NCI-H1436 (cell line): ENCODE measurements at regions not wholly inside any gene's neighbourhood (a gene's known extent, or its start where the extent isn't known, plus 50 kb on each side); places are given as distances from the start of the nearest gene placed in this dataset.

Experiments
- DNase-seq: peaks from one replicate; lab custom pipeline; 2025; lab: John Stamatoyannopoulos, UW

GRCh38 chr7:109127145-109127544 is 557.5 kb downstream of the DNAJB9 start:
- no peak for DNase-seq

- no peak for DNase-seq
These were observed 561.5 kb downstream of the DNAJB9 start for GRCh38 chr7:109131141-109131540.

GRCh38 chr7:109136893-109137292 is 567.2 kb downstream of the DNAJB9 start:
- no peak for DNase-seq

GRCh38 chr7:109154748-109155147 is 585.1 kb downstream of the DNAJB9 start:
- DNase-seq = no peak

DNA sequence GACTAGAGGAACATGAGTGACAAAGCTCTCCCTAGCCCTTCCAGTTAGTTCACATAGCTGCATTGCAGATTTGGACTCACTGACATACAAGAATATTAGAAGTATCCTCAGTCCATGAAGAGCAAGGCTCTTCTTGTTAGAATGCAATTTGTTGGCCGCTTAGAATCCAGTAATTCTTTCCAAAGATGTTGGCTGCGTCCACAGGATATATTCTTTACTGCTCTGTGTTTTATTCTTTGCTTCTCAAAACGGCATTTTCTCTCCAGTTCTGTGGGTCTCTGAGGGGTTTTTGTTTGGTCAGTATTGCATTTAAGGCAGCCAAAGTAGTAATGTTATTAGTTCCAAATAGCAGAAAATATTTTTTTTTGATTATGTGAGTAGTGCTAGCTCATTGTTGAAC is 588.6 kb downstream of the DNAJB9 start:
- no peak for DNase-seq

- no peak for DNase-seq
These were observed 607.0 kb downstream of the DNAJB9 start for GRCh38 chr7:109176661-109177060.

DNA sequence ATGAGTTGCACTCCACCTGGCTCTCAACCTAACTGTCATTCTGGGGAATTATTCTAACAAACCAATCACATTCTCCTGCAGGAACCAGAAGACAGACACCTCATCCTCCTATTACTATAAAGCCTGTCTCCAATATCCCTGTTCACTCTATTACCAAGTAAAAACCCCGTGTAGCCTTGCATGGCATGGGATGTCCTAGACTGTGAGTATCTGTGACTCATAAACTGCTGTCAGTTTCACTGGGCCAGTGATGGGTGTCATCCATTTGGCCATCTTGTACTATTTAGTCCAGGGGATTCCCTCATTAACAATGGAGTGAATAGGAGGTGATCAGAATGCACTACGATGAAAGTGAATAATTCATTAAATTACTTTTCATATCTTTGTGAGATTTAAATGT is 608.7 kb downstream of the DNAJB9 start:
- no peak for DNase-seq

- DNase-seq = no peak
These were observed 609.9 kb downstream of the DNAJB9 start for GRCh38 chr7:109179601-109180000.

DNA sequence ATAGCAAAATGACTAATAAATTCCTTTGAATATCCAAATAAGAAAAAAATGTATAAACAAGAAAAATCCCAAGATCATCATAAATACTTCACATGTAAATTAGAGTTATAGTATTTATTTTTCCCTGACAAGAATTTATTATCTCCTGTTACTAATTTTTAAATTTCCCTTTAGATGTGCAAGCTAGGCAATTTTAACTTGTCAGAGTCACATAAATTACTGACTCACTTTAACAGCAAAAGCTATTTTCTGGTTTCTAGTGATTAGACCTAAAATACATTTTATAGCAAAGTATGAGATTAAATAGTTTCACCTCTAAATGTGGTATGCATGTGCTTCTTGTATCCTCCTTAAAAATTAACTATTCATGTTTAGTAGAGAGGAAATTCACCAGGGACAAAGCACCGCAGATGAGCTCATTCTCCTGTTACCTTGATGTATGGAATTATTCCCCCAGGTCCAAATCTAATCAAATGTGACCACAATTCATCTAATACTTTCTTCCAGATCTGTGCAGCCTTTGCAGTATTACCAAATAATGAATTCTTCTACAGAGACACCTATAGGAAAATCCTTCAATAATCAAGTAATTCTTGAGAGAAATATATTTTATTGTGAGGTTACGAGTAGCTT is 621.2 kb downstream of the DNAJB9 start:
- no peak for DNase-seq

DNA sequence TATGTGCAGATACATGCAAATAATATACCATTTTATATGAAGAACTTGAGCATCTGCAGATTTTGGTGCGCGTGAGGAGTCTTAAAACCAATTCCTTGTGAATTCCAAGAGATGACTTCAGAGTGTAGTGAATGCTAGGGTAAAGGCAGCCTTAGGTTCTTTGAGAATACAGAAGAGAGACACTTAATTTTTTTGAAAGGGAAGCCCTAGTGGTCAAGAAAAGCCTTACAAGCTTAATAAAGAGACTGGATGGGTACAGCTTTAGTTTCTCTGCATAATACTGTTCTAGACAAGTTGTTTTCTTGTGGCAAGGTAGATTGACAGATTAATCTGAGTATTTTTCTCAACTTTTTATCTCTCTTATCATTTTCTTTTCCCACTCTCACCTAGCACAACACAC is 636.5 kb downstream of the DNAJB9 start:
- DNase-seq = no peak

DNA sequence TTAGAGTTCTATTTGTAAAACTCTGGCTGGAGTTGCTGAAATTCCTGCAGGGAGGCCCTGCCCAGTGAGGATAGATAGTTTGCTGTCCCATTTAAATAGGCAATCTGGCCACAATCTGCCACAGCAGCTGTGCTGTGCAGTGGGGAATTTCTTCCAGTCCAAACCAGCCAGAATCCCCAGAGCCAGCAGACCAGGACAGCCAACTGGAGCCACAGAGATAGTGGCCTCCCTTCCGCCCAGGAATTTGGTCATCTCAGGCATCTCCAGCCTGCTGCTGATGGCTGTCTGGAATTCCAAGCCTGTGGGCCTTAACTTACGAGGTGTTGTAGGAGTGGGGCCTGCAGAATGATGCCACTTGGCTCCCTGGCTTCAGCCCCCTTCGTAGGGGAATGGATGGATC is 643.4 kb downstream of the DNAJB9 start:
- no peak for DNase-seq

GRCh38 chr7:109215341-109215740 is 645.7 kb downstream of the DNAJB9 start:
- DNase-seq = no peak

GRCh38 chr7:109224100-109224499 is 654.4 kb downstream of the DNAJB9 start:
- no peak for DNase-seq

DNA sequence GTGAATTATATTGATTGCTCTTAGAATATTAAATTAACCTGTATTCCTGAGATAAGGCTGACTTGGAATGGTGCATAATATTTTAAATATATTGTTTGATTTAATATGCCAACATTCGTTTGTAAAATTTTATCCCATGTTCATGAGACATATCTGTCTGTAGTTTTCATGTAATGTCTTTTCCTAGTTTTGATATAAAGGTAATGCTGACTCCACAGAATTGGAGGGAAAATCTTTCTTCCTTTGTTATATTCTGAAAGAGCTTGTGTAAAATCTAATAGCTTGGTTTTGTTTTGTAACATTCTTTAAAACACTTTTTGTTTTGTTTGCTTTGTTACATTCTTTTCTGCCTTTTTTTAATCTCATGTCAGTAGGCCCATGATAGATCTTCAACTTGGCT is 657.0 kb downstream of the DNAJB9 start:
- no peak for DNase-seq

DNA sequence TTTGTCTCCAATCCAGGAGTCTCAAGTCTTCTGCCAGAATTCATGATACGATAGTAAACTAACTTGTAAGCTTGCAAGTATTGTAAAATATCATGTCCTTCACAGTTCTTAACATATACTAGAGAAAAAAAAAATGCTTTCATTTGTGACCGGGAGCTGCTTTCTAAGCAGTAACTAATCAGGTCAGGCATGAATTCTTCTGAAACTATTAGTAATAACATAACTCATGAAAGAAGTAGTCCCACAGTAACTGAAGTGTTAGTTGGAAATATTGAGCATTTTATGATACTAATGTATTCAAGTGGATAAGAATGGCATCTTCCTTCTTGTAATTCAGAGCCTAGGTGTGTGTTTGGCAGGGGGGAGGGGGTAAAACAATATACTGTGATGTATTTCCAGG is 665.6 kb downstream of the DNAJB9 start:
- no peak for DNase-seq

- no peak for DNase-seq
These were observed 676.8 kb downstream of the DNAJB9 start for GRCh38 chr7:109246330-109247077.

DNA sequence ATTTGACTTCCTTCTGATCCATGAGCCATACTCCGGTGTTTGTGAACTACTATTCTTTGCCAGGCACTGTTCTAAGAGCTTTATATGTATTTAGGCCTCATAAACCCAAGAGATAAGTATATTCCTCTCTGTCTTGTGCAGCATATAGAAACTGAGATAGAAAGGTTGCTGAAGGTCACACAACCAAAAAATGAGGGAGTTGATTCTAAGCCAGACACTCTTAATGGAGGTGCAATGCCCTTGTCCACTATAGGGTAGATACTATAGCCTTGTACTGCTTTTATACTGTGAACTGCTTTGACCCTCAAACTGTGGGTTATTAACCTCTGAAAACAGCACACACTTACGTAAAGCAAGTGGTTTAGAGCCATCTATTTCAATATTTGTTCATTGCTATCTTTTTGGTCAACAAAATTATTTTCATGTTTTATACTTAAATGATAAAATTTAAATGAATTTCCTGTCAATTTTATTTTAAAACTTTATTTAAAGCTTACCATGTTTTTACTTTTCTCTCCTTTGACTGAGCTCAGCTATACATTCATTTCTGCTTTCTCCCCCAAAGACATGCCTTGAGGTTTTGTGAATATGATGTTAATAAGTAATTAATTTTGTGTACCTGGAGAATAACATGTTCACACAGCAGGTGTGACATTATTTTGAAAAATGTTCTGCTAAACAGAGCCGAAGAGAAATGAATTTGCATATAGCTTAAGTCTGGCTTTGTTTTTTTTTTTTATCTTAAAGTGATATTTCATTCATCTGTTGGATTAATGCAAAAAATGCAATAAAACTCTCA is 687.3 kb downstream of the DNAJB9 start:
- no peak for DNase-seq

DNA sequence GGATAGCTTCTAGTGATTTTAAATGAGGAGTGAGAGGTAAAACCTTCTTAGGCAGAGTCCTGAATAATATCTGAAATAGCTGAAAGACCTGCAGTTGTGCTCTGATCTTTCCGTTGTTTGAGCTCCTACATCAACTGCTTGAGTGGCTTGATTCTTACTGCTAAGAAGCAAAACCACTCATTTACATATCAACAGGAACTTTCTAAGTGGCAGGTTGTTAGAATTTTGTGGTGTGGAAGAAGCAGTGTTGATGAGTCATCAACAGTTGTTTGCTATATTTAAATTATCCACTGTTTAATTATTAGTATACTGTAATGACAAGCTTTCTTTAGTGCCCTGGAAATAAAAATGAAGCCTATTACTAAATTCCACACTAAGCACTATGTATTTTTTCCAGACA is 689.5 kb downstream of the DNAJB9 start:
- DNase-seq = no peak

- DNase-seq = no peak
These were observed 692.1 kb downstream of the DNAJB9 start for GRCh38 chr7:109261781-109262180.

DNA sequence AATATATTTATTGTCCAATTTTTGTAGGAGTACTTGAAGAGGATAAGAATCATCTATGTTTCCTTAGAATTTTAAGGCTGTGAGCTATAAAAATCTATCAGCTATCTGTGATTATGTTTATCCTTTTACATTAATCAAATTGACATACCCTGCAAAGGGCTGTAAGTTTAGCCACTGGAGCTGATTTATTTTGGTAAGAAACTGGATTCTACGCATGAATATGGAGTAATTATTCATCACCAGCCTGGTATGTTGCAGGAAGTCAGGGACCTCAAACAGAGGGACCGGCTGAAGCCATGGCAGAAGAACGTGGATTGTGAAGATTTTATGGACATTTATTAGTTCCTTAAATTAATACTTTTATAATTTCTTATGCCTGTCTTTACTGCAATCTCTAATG is 696.9 kb downstream of the DNAJB9 start:
- no peak for DNase-seq

DNA sequence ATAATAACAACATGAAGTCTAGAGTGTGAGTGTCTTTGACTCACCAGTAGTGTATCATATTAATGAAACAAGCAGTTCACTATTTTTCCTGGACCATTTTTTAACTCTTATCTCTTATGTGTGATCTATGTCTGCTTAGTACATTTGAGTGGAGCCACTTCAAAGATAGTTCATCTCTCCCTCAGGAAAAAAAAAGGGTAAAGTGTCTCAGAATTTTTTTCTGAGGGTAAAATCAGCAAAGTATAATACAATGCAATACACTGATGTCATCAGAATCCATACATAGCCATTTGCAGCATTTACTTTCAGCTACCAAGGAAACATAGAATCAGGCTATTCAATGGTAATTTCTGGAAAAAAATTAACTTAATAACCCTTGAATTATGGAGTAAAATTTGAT is 706.7 kb downstream of the DNAJB9 start:
- DNase-seq = no peak

GRCh38 chr7:109282726-109283125 is 713.1 kb downstream of the DNAJB9 start:
- DNase-seq = no peak

- no peak for DNase-seq
These were observed 715.3 kb downstream of the DNAJB9 start for GRCh38 chr7:109284943-109285342.
